IMR-90 (cell line): ENCODE measurements at regions not wholly inside any gene's neighbourhood (a gene's known extent, or its start where the extent isn't known, plus 50 kb on each side); places are given as distances from the start of the nearest gene placed in this dataset.

Source experiments
- ATAC-seq: fragments of 200-7000 bp; cut with Tn5 transposase; 2 replicates; pipeline ENCODE4 v1.9.1; 2020; ENCODE audit warnings: low read depth, mild to moderate bottlenecking, moderate library complexity
- BruUV-seq: library from RNA; stranded (reverse); fragments of 400-500 nt; replicated peaks from 2 replicates; lab custom pipeline; 2021; lab: Mats Ljungman, UMichigan
- CTCF ChIA-PET: fragments of 300-600 bp; formaldehyde crosslinking; extraction: SDS; loops from one replicate; lab custom pipeline; 2021; ENCODE audit warnings: antibody characterized with exemption; lab: Yijun Ruan, JAX
- POLR2A ChIA-PET: fragments of 300-600 bp; sonication (Branson Sonifier 250); formaldehyde crosslinking; loops from one replicate; lab custom pipeline; 2022; ENCODE audit warnings: antibody characterized with exemption; ENCODE audit not compliant: unreplicated experiment; lab: Charles Lee
- DNase-seq: peaks from one replicate; pipeline ENCODE4 v3.0.0; 2013
- H2AFZ ChIP-seq: replicated peaks from 2 replicates; pipeline ENCODE3; 2013; ENCODE audit warnings: low read length, mild to moderate bottlenecking; ENCODE audit not compliant: poor library complexity
- H2AK5ac ChIP-seq: 2 replicates; pipeline ENCODE4 v1.6.1; 2013; ENCODE audit warnings: low read depth, low read length, inconsistent platforms
- H2AK9ac ChIP-seq: replicated peaks from 2 replicates; pipeline ENCODE3; 2013; ENCODE audit warnings: mild to moderate bottlenecking, low read depth, low read length, moderate library complexity; ENCODE audit not compliant: poor library complexity
- H2BK120ac ChIP-seq: 2 replicates; pipeline ENCODE4 v1.6.1; 2013; ENCODE audit warnings: low read depth, low read length, inconsistent platforms
- H2BK15ac ChIP-seq: 3 replicates; pipeline ENCODE4 v1.6.1; 2013; ENCODE audit warnings: low read depth, low read length, inconsistent platforms
- H2BK20ac ChIP-seq: 2 replicates; pipeline ENCODE4 v1.6.1; 2013; ENCODE audit warnings: low read depth, mild to moderate bottlenecking, inconsistent platforms, low read length, moderate library complexity
- H2BK5ac ChIP-seq: 2 replicates; pipeline ENCODE4 v1.6.1; 2013; ENCODE audit warnings: mild to moderate bottlenecking, low read depth, low read length, inconsistent platforms; ENCODE audit not compliant: poor library complexity, severe bottlenecking
- H3K14ac ChIP-seq: replicated peaks from 2 replicates; pipeline ENCODE4 v1.6.1; 2013; ENCODE audit warnings: low read depth, low read length, inconsistent platforms
- H3K18ac ChIP-seq: 2 replicates; pipeline ENCODE4 v1.6.1; 2013; ENCODE audit warnings: low read depth, low read length, control low read depth
- H3K23ac ChIP-seq: 2 replicates; pipeline ENCODE4 v1.6.1; 2013; ENCODE audit warnings: low read depth, low read length, inconsistent platforms
- H3K27ac ChIP-seq: 2 replicates; pipeline ENCODE4 v1.5.1; 2013; ENCODE audit warnings: mild to moderate bottlenecking, control low read depth, low read length; ENCODE audit not compliant: insufficient read depth
- H3K27me3 ChIP-seq: 2 replicates; pipeline ENCODE4 v1.6.1; 2013; ENCODE audit warnings: low read length; ENCODE audit not compliant: control insufficient read depth, insufficient read depth
- H3K36me3 ChIP-seq: 2 replicates; pipeline ENCODE4 v1.6.1; 2013; ENCODE audit warnings: low read length, mixed read lengths; ENCODE audit not compliant: control insufficient read depth, insufficient read depth
- H3K4ac ChIP-seq: 2 replicates; pipeline ENCODE4 v1.6.1; 2013; ENCODE audit warnings: low read depth, low read length, inconsistent platforms
- H3K4me1 ChIP-seq: 2 replicates; pipeline ENCODE4 v1.6.1; 2013; ENCODE audit warnings: low read length, mixed read lengths; ENCODE audit not compliant: control insufficient read depth, insufficient read depth
- H3K4me2 ChIP-seq: 2 replicates; pipeline ENCODE4 v1.6.1; 2013; ENCODE audit warnings: low read depth, mild to moderate bottlenecking, control low read depth, low read length, moderate library complexity
- H3K4me3 ChIP-seq: 2 replicates; pipeline ENCODE4 v1.5.1; 2013; ENCODE audit warnings: low read depth, mild to moderate bottlenecking, control low read depth, low read length, moderate library complexity; ENCODE audit not compliant: insufficient read depth
- H3K56ac ChIP-seq: 2 replicates; pipeline ENCODE4 v1.6.1; 2013; ENCODE audit warnings: low read length, inconsistent platforms; ENCODE audit not compliant: insufficient read depth; ENCODE audit errors: extremely low read depth
- H3K79me1 ChIP-seq, 2 experiments: 2 replicates each; pipeline ENCODE4 v1.6.1; 2013; ENCODE audit warnings: low read length in 2 of 2, inconsistent platforms in 1 of 2, low read depth in 1 of 2
- H3K9ac ChIP-seq: 2 replicates; pipeline ENCODE4 v1.6.1; 2013; ENCODE audit warnings: low read depth, low read length, control low read depth
- H3K9me1 ChIP-seq: 2 replicates; pipeline ENCODE4 v1.6.1; 2013; ENCODE audit warnings: low read length, inconsistent platforms; ENCODE audit not compliant: insufficient read depth
- H3K9me3 ChIP-seq: 2 replicates; pipeline ENCODE4 v1.6.1; 2013; ENCODE audit warnings: low read length; ENCODE audit not compliant: control insufficient read depth, insufficient read depth
- H4K20me1 ChIP-seq: 2 replicates; pipeline ENCODE4 v1.6.1; 2013; ENCODE audit warnings: low read length, inconsistent platforms; ENCODE audit not compliant: insufficient read depth
- H4K5ac ChIP-seq: 2 replicates; pipeline ENCODE4 v1.6.1; 2013; ENCODE audit warnings: mild to moderate bottlenecking, low read depth, low read length, control low read depth
- H4K8ac ChIP-seq, 2 experiments: 2 replicates each; pipeline ENCODE4 v1.6.1; 2013; ENCODE audit warnings: low read depth in 2 of 2, low read length in 2 of 2, control low read depth in 1 of 2, inconsistent platforms in 1 of 2
- H4K91ac ChIP-seq: 2 replicates; pipeline ENCODE4 v1.6.1; 2013; ENCODE audit warnings: low read depth, low read length, inconsistent platforms; ENCODE audit not compliant: insufficient read depth
- BHLHE40 ChIP-seq: fragments of 150-350 bp; IDR thresholded peaks from 2 replicates; pipeline ENCODE4 v1.6.1; 2016; ENCODE audit warnings: mild to moderate bottlenecking, low read depth, low read length
- CHD1 ChIP-seq: IDR thresholded peaks from 2 replicates; pipeline ENCODE4 v1.6.1; 2012; ENCODE audit warnings: low read depth, low read length, improper control_type of control experiment
- FOS ChIP-seq: fragments of 150-350 bp; IDR thresholded peaks from 2 replicates; pipeline ENCODE4 v1.6.1; 2016; ENCODE audit warnings: low read depth, low read length
- MXI1 ChIP-seq: IDR thresholded peaks from 2 replicates; pipeline ENCODE4 v1.6.1; 2012; ENCODE audit warnings: low read depth, mild to moderate bottlenecking, low read length, moderate library complexity, borderline replicate concordance
- NFE2L2 ChIP-seq: fragments of 150-350 bp; IDR thresholded peaks from 2 replicates; pipeline ENCODE4 v1.6.1; 2016; ENCODE audit warnings: low read depth, mild to moderate bottlenecking, low read length
- POLR2A ChIP-seq: IDR thresholded peaks from 2 replicates; pipeline ENCODE4 v1.6.1; 2012; ENCODE audit warnings: mild to moderate bottlenecking, low read depth, low read length
- RFX5 ChIP-seq: IDR thresholded peaks from 2 replicates; pipeline ENCODE4 v1.8.0; 2012; ENCODE audit warnings: low read depth, mild to moderate bottlenecking, low read length, moderate library complexity
- SMC3 ChIP-seq: fragments of 150-350 bp; IDR thresholded peaks from 2 replicates; pipeline ENCODE4 v1.6.1; 2016; ENCODE audit warnings: low read depth, mild to moderate bottlenecking, antibody characterized with exemption, low read length, moderate library complexity
- WGBS, 2 experiments: methylation state at CpG; one replicate each; pipeline versions ENCODE4 v1.1.5 to v1.1.7; 2013; ENCODE audit warnings: missing lambda C conversion rate in 2 of 2; ENCODE audit not compliant: insufficient read length in 1 of 2; ENCODE audit errors: extremely low coverage in 2 of 2; 5-methylcytosine and 5-hydroxymethylcytosine counted together
- dilution Hi-C: fragments of 300-500 bp; cut with HindIII; formaldehyde crosslinking; loops from one replicate; pipeline ENCODE4 v1.14.3; 2018; ENCODE audit warnings: low sequenced_read_pairs; ENCODE audit not compliant: unreplicated experiment
- in situ Hi-C: fragments of 300-500 bp; cut with MboI; formaldehyde crosslinking; loops from 3 replicates; pipeline ENCODE4 v1.14.3; 2019; ENCODE audit warnings: low sequenced_read_pairs, inconsistent platforms, mixed read lengths
- intact Hi-C: fragments of 100-400 bp; cut with micrococcal nuclease; formaldehyde crosslinking; loops from 2 replicates; pipeline ENCODE4 v1.10.0; 2022
- TF ChIP-seq, protein P1 (sequence below): conservative IDR thresholded peaks from 2 replicates; pipeline ENCODE4 v1.5.1; 2012; ENCODE audit warnings: mild to moderate bottlenecking, low read depth, low read length, improper control_type of control experiment

DNA sequence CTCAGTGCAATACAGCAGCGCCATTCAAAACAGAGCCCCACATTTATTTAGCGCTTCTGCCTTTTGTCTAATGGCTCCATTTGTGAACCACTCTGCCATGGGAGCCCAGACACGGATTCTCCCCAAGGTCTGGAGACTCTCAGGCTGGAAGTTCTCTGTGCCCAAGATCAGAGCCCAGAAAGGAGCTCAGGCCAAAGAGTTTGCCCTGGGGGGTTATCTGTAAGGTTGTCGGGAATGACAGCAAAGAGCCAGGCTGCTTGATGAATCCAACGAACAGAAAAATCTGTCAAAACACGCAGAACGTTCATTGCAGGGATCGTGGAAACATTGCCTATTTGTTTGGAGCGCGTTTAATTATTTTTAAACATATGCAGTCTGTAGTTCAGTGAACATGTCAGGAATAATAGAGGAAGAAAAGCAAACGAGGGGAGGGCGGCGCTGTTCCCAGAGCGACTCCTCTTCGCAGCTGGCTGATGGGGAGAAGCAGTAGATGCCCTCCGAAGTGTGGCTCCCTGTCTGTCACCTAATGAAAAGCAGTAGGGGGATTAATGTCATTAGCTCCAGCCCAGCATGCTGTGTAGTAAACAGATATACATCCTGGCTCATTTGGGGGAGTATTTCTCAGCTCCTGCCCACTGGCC lies 464.9 kb upstream of the MPDZ start:
- H3K18ac ChIP-seq, result no peak overlapping the region
- 77% methylated on average over 5 of the region's 16 CpGs; no CpG with 5 or more reads in 1 of the 2 experiments for WGBS, 2 experiments
- no peak overlapping the region for H3K9ac ChIP-seq
- H2BK5ac ChIP-seq, result no peak overlapping the region
- no peak overlapping the region for H3K4me2 ChIP-seq
- H2BK15ac ChIP-seq, result no peak overlapping the region
- H3K4me3 ChIP-seq, result no peak overlapping the region
- no peaks in the 10 kb centered on the region for H3K9me1 ChIP-seq
- TF ChIP-seq NFE2L2 (no peak), RFX5 (no peak), SMC3 (no peak), CHD1 (no peak), BHLHE40 (no peak), FOS (no peak), MXI1 (no peak), POLR2A (no peak)
- TF ChIP-seq, protein P1, sequence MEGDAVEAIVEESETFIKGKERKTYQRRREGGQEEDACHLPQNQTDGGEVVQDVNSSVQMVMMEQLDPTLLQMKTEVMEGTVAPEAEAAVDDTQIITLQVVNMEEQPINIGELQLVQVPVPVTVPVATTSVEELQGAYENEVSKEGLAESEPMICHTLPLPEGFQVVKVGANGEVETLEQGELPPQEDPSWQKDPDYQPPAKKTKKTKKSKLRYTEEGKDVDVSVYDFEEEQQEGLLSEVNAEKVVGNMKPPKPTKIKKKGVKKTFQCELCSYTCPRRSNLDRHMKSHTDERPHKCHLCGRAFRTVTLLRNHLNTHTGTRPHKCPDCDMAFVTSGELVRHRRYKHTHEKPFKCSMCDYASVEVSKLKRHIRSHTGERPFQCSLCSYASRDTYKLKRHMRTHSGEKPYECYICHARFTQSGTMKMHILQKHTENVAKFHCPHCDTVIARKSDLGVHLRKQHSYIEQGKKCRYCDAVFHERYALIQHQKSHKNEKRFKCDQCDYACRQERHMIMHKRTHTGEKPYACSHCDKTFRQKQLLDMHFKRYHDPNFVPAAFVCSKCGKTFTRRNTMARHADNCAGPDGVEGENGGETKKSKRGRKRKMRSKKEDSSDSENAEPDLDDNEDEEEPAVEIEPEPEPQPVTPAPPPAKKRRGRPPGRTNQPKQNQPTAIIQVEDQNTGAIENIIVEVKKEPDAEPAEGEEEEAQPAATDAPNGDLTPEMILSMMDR, result no peak
- H3K23ac ChIP-seq, result no peak overlapping the region
- in situ Hi-C loops (no loop called here), intact Hi-C loops (no loop called here), dilution Hi-C loops (no loop called here)
- H4K20me1 ChIP-seq, result no peaks in the 10 kb centered on the region
- no peak overlapping the region for H3K4ac ChIP-seq
- DNase-seq, result no peak
- no peak for ATAC-seq
- H2BK20ac ChIP-seq, result no peak overlapping the region
- H4K91ac ChIP-seq, result no peak overlapping the region
- no peaks in the 10 kb centered on the region for H3K36me3 ChIP-seq
- no peak overlapping the region for H3K27ac ChIP-seq
- POLR2A ChIA-PET, result no interaction called here
- no peaks in the 10 kb centered on the region for H3K79me1 ChIP-seq
- no peak overlapping the region for H2BK120ac ChIP-seq
- H4K8ac ChIP-seq, result no peak overlapping the region
- H3K9me3 ChIP-seq, result no peaks in the 10 kb centered on the region
- no peak overlapping the region for H4K5ac ChIP-seq
- no peak overlapping the region for H3K14ac ChIP-seq
- CTCF ChIA-PET, result interaction anchor here (0.6 kb wide), 1 partner anchor 40 kb away, joined by 3 read pairs; no protein-coding TSS in a partner anchor
- no peak overlapping the region for H3K56ac ChIP-seq
- no peaks in the 10 kb centered on the region for H3K4me1 ChIP-seq
- no peaks in the 10 kb centered on the region for H3K27me3 ChIP-seq
- peak overlapping the region; percentile 31 for H2AK9ac ChIP-seq
- no TSS peak for BruUV-seq
- no peak overlapping the region for H2AK5ac ChIP-seq
- no peak overlapping the region for H2AFZ ChIP-seq
